C4-2B (cell line): ENCODE measurements at regions not wholly inside any gene's neighbourhood (a gene's known extent, or its start where the extent isn't known, plus 50 kb on each side); places are given as distances from the start of the nearest gene placed in this dataset.
"Not testable (repeated sequence)": the region's sequence is repeated elsewhere in the genome, so short reads cannot be mapped to it uniquely, and the experiment has no call there.

Source experiments
- H3K27ac ChIP-seq: fragments of 450-650 bp; 2 replicates; pipeline ENCODE4 v1.5.1; 2017
- ZFX ChIP-seq: fragments of 450-650 bp; IDR thresholded peaks from 2 replicates; pipeline ENCODE4 v1.6.1; 2017
- TF ChIP-seq, protein P1 (sequence below): fragments of 450-650 bp; conservative IDR thresholded peaks from 2 replicates; pipeline ENCODE4 v1.5.1; 2017; ENCODE audit warnings: mild to moderate bottlenecking

DNA sequence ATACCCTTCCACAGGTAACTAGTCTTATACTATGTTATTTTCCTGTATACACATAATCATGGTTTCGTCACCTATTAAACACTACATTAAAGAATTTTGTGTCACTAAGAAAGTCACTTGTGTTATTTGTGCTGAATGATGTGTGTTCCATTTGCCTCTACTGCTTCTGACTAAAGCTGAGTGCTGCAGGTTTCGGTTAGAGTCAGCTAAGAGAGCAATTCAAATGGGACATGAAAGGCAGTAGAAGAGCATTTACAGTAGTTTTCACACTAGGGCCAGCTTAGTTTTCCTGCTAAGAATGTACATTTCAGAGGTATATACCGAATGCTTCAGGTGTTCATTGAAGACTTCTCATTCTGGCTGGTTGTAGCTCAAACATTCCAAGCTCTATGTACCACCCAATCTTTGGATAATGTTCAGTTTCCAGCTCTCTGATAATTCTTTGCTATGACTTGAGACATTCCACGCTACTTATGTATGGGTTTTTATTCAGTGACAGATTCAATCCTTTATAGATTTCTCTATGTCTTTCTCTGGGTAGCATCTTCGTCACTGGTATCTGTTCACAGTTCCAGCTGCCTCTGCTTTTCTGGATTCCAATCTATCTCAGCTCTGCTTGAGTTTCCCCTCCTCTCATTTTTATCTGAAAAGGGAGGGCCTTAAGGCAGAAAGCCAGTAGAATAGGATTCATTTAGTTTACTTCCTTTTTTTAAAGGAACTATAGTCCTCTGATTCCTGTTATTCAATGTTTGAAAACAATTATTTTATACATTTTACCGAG is 164.4 kb downstream of the CXXC4 start:
- TF ChIP-seq ZFX: no peak
- no peak overlapping the region for H3K27ac ChIP-seq

DNA sequence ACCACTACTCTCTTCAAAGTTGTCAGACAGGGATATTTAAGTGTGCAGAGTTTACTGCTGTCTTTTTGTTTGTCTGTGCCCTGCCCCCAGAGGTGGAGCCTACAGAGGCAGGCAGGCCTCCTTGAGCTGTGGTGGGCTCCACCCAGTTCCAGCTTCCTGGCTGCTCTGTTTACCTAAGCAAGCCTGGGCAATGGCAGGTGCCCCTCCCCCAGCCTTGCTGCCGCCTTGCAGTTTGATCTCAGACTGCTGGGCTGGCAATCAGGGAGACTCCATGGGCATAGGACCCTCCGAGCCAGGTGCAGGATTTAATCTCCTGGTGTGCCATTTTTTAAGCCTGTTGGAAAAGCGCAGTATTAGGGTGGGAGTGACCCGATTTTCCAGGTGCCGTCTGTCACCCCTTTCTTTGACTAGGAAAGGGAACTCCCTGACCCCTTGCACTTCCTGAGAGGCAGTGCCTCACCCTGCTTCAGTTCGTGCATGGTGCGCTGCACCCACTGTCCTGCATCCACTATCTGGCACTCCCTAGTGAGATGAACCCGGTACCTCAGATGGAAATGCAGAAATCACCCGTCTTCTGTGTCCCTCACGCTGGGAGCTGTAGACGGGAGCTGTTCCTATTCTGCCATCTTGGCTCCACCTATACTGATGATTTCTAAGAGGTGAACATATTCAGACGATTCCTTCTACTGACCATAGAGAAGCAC is 167.6 kb downstream of the CXXC4 start:
- H3K27ac ChIP-seq: not testable (repeated sequence)

DNA sequence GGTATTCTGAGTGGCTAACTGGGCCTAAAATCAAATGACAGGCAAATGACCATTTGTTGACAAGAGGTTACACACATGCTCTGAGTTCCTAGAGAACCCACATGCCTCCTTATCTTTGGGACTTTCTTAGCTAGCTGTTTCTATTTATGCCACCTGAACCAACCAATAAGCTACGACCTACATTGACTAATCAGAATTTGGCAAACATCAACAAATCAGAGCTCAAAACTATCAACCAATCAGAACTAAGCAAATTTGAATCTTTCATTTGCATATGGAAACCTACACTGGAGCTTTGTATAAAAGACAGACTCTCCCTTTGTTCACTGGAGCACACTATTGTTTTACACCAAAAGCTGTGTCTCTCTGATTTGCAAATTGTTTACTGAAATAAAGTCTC is 192.0 kb downstream of the CXXC4 start:
- TF ChIP-seq, protein P1, sequence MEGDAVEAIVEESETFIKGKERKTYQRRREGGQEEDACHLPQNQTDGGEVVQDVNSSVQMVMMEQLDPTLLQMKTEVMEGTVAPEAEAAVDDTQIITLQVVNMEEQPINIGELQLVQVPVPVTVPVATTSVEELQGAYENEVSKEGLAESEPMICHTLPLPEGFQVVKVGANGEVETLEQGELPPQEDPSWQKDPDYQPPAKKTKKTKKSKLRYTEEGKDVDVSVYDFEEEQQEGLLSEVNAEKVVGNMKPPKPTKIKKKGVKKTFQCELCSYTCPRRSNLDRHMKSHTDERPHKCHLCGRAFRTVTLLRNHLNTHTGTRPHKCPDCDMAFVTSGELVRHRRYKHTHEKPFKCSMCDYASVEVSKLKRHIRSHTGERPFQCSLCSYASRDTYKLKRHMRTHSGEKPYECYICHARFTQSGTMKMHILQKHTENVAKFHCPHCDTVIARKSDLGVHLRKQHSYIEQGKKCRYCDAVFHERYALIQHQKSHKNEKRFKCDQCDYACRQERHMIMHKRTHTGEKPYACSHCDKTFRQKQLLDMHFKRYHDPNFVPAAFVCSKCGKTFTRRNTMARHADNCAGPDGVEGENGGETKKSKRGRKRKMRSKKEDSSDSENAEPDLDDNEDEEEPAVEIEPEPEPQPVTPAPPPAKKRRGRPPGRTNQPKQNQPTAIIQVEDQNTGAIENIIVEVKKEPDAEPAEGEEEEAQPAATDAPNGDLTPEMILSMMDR: no peak
- no peak for TF ChIP-seq ZFX

DNA sequence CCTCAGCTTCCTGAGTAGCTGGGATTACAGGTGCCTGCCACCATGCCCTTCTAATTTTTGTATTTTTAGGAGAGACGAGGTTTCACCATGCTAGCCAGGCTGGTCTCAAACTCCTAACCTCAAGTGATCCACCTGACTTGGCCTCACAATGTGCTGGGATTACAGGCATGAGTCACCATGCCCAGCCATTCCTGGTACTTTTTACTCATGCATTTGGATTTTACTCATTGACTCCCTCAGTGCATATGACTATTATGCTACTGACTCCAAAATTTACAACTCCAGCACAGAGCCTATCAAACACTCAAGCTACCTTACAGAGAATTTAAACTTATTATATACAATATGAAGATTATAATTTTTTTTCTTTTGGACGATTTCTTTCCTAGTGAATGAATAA is 199.9 kb downstream of the CXXC4 start:
- no peak overlapping the region for H3K27ac ChIP-seq
- no peak for TF ChIP-seq ZFX
- TF ChIP-seq, protein P1: no peak

More for the DNA sequence above, 192.0 kb downstream of the CXXC4 start:
- H3K27ac ChIP-seq: no peak overlapping the region

DNA sequence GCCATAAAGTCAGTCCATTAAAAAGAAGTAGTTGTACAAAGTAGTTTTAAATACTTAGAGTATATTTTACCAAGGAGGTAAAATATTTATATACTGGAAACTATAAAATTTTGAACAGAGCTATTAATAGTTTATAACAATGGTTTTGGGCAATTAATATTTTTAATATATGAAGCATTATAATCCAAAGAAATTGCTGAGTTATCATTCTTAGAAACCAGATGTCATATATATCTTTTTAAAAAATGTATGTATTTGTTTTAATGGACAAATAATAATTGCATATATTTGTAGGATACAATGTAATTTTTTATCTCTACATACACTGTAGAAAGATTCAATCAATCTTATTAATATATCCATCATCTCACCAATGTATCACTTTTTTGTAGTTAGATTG is 207.8 kb downstream of the CXXC4 start:
- TF ChIP-seq, protein P1: no peak
- TF ChIP-seq ZFX: no peak
- no peak overlapping the region for H3K27ac ChIP-seq

DNA sequence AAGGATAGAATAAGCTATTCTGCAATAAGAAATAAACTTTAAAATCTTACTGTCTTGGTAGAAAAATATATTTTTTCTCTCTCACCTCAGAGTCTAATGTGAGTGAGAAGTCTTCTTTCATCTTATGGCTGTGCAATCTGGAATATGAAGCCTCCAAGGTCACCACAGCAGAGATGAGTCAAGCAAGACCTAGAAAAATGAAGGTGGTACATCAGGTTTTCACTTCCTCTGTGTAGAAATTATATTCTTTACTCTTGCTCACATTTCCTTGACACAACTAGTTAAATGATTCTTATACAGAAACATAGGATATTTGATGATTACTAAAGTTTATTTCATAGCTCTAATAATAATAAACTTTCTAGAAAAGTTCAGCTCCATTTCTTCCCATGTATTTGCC is 211.4 kb downstream of the CXXC4 start:
- TF ChIP-seq, protein P1: no peak
- TF ChIP-seq ZFX: no peak
- no peak overlapping the region for H3K27ac ChIP-seq

DNA sequence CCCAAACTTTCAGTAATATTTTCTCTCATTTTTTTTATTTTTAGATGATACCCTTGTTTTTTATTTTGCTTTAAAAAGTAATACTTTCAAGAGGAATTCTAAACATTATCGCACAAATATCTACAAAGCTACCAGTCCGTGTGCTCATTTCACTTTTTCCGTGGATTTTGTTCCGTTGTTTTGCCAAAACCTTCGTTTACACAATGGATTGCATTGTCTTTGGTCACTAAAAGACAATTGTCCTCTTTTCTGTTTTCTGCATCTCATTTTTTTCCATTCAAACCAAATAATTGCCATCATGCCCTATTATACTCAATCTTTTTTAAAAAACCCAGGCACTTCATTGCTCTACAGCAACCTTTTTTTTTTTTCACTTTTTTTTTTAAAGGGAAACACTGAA is 214.9 kb downstream of the CXXC4 start:
- H3K27ac ChIP-seq: no peak overlapping the region
- TF ChIP-seq ZFX: no peak
- TF ChIP-seq, protein P1: no peak

DNA sequence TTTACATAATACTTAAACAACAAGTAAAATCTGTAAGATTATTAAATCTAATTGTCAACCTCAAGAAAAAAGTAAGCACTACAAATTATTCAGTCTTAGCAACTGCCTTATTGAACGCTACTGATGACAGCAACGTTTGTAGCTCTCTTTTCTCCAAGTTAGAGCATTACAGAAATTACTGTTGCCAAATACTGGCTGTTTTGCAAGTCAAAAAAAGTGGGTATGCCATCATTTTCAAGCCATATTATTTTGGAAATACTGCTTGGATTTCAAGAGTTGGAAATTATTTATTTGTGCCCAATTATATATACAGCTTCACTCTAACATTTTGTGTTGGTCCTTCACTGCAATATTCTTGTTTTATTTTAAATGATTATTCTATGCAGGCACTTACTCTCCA is 221.7 kb downstream of the CXXC4 start:
- no peak for TF ChIP-seq ZFX
- TF ChIP-seq, protein P1: no peak

DNA sequence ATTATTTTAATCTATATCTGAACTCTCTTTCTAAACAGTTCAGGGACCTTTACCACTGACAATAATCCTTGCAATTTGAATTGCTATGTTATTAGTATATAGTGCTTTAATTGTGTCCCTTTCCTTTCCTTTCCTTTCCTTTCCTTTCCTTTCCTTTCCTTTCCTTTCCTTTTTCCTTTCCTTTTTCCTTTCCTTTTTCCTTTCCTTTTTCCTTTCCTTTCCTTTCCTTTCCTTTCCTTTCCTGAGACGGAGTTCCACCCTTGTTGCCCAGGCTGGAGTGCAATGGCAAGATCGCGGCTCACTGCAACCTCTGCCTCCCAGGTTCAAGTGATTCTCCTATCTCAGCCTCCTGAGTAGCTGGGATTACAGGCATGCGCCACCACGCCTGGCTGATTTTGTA is 225.1 kb downstream of the CXXC4 start:
- H3K27ac ChIP-seq: not testable (repeated sequence)

More for the DNA sequence above, 221.7 kb downstream of the CXXC4 start:
- H3K27ac ChIP-seq: no peak overlapping the region
